ENCODE measurements at regions not wholly inside any gene's neighbourhood (a gene's known extent, or its start where the extent isn't known, plus 50 kb on each side); places are given as distances from the start of the nearest gene placed in this dataset.

DNA sequence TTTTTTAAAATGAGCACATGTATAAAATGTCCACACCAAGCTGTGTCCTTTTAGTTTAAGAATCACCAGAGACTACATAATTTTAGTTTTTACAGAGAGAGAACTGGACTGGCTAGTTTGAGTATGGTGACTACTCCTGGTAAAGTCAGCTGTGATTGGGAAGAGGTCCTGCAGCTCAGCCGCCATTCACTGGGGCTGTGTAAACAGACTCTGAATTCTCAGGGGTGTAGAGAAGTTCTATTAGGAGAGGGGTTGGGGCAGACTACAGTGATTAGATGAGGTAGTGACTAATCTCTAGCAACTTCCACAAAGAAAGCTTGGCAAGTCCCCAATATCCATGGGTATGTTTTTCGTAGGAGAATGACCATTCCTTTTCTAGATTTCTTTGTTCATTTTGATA, 341.2 kb upstream of the MAP3K7 start:
- TF ChIP-seq TAF1 (IDR thresholded peaks at IDR 0.05; ENCODE audit: borderline replicate concordance, low read depth, low read length) (no peak), POLR2A (IDR thresholded peaks at IDR 0.05; ENCODE audit: low read depth, low read length) (no peak)
